ENCODE measurements at regions not wholly inside any gene's neighbourhood (a gene's known extent, or its start where the extent isn't known, plus 50 kb on each side); places are given as distances from the start of the nearest gene placed in this dataset.

- TF ChIP-seq CTCF (IDR thresholded peaks at IDR 0.05) = peak in 1 of 2 donors; percentile 79
- TF ChIP-seq EP300 (IDR thresholded peaks at IDR 0.05) = no peak
- TF ChIP-seq POLR2AphosphoS5 (IDR thresholded peaks at IDR 0.05) = no peak
- H3K36me3 ChIP-seq = no peaks in the 10 kb centered on the region
- WGBS = 16% methylated on average over 27 of the region's 58 CpGs
- no peaks in the 10 kb centered on the region for H3K9me3 ChIP-seq
- peaks cover 9% of the 10 kb centered on the region for H3K4me1 ChIP-seq
- peaks cover 28% of the 10 kb centered on the region for H3K27me3 ChIP-seq
- peak overlapping the region; percentile 45 for H3K4me3 ChIP-seq
- DNase-seq (ENCODE audit: low spot score in 2 of 2) = no peak
- H3K27ac ChIP-seq = no peak overlapping the region
Observed at GRCh38 chr2:16507655-16508489, 157.8 kb downstream of the CYRIA start.

GRCh38 chr2:16506366-16506765, 159.3 kb downstream of the CYRIA start:
- Histone ChIP-seq H3K9me3 (no peaks in the 10 kb centered on the region), H3K36me3 (no peaks in the 10 kb centered on the region), H3K27me3 (peaks cover 28% of the 10 kb centered on the region), H3K27ac (no peak overlapping the region), H3K4me1 (peaks cover 9% of the 10 kb centered on the region), H3K4me3 (no peak overlapping the region)
- WGBS = 54% methylated on average over 2 of the region's 2 CpGs
- no peak for DNase-seq (ENCODE audit: low spot score in 2 of 2)
- no peak for TF ChIP-seq POLR2A (IDR thresholded peaks at IDR 0.05)
- no peak for TF ChIP-seq EP300 (IDR thresholded peaks at IDR 0.05)
- no peak for TF ChIP-seq POLR2AphosphoS5 (IDR thresholded peaks at IDR 0.05)
- TF ChIP-seq CTCF (IDR thresholded peaks at IDR 0.05) = no peak

GRCh38 chr2:16496426-16497388, 168.9 kb downstream of the CYRIA start:
- WGBS = 74% methylated on average over 4 of the region's 4 CpGs
- Histone ChIP-seq H3K4me1 (no peaks in the 10 kb centered on the region), H3K36me3 (no peaks in the 10 kb centered on the region), H3K27me3 (no peaks in the 10 kb centered on the region), H3K4me3 (no peak overlapping the region), H3K9me3 (no peaks in the 10 kb centered on the region), H3K27ac (no peak overlapping the region)
- DNase-seq (ENCODE audit: low spot score in 2 of 2) = no peak
- TF ChIP-seq CTCF (IDR thresholded peaks at IDR 0.05) (no peak), EP300 (IDR thresholded peaks at IDR 0.05) (no peak), POLR2AphosphoS5 (IDR thresholded peaks at IDR 0.05) (no peak), POLR2A (IDR thresholded peaks at IDR 0.05) (no peak)

- H3K27ac ChIP-seq = no peak overlapping the region
- no peak for DNase-seq (ENCODE audit: low spot score in 2 of 2)
- H3K9me3 ChIP-seq = no peaks in the 10 kb centered on the region
- H3K36me3 ChIP-seq = no peaks in the 10 kb centered on the region
- TF ChIP-seq POLR2AphosphoS5 (IDR thresholded peaks at IDR 0.05) (no peak), CTCF (IDR thresholded peaks at IDR 0.05) (no peak), POLR2A (IDR thresholded peaks at IDR 0.05) (no peak), EP300 (IDR thresholded peaks at IDR 0.05) (no peak)
- H3K4me1 ChIP-seq = no peaks in the 10 kb centered on the region
- H3K4me3 ChIP-seq = no peak overlapping the region
- H3K27me3 ChIP-seq = no peaks in the 10 kb centered on the region
- WGBS = 75% methylated on average over 3 of the region's 3 CpGs
Observed at GRCh38 chr2:16495509-16496208, 170.0 kb downstream of the CYRIA start.
